GM18951 (cell line): ENCODE measurements at regions not wholly inside any gene's neighbourhood (a gene's known extent, or its start where the extent isn't known, plus 50 kb on each side); places are given as distances from the start of the nearest gene placed in this dataset.

Source experiments
- POLR2A ChIP-seq: IDR thresholded peaks from 4 replicates; pipeline ENCODE4 v1.6.1; 2011; ENCODE audit warnings: mild to moderate bottlenecking; ENCODE audit not compliant: insufficient read length, insufficient read depth; ENCODE audit errors: extremely low read depth
- in situ Hi-C: fragments of 300-500 bp; cut with MboI; formaldehyde crosslinking; loops from one replicate; pipeline ENCODE4 v1.12.0; 2022; ENCODE audit warnings: low sequenced_read_pairs, mixed read lengths, inconsistent platforms; ENCODE audit not compliant: unreplicated experiment

- no peak for TF ChIP-seq POLR2A
- in situ Hi-C loops = no loop called here
These were observed 1438.0 kb upstream of the ZEB2 start for GRCh38 chr2:145957929-145958328.

- TF ChIP-seq POLR2A = no peak
- in situ Hi-C loops = no loop called here
These were observed 1420.0 kb upstream of the ZEB2 start for GRCh38 chr2:145939949-145940348.

- TF ChIP-seq POLR2A = no peak
- in situ Hi-C loops = no loop called here
These were observed 1415.1 kb upstream of the ZEB2 start for GRCh38 chr2:145935016-145935415.

- TF ChIP-seq POLR2A = no peak
- in situ Hi-C loops = no loop called here
These were observed 1412.0 kb upstream of the ZEB2 start for GRCh38 chr2:145931781-145932395.

GRCh38 chr2:145930318-145930717 lies 1410.4 kb upstream of the ZEB2 start:
- TF ChIP-seq POLR2A = no peak
- in situ Hi-C loops = no loop called here

GRCh38 chr2:145927131-145927950 lies 1407.4 kb upstream of the ZEB2 start:
- no peak for TF ChIP-seq POLR2A
- in situ Hi-C loops = no loop called here

- in situ Hi-C loops = no loop called here
These were observed 1405.7 kb upstream of the ZEB2 start for GRCh38 chr2:145925591-145925990.

GRCh38 chr2:145919477-145919876 lies 1399.6 kb upstream of the ZEB2 start:
- in situ Hi-C loops = no loop called here
- TF ChIP-seq POLR2A = no peak

More at GRCh38 chr2:145925591-145925990, 1405.7 kb upstream of the ZEB2 start:
- no peak for TF ChIP-seq POLR2A

GRCh38 chr2:145918951-145919350 lies 1399.0 kb upstream of the ZEB2 start:
- in situ Hi-C loops = no loop called here
- no peak for TF ChIP-seq POLR2A

- in situ Hi-C loops = no loop called here
- TF ChIP-seq POLR2A = no peak
These were observed 1396.9 kb upstream of the ZEB2 start for GRCh38 chr2:145916799-145917198.

- in situ Hi-C loops = no loop called here
- no peak for TF ChIP-seq POLR2A
These were observed 1394.8 kb upstream of the ZEB2 start for GRCh38 chr2:145914716-145915115.

GRCh38 chr2:145910416-145910815 lies 1390.5 kb upstream of the ZEB2 start:
- in situ Hi-C loops = no loop called here
- TF ChIP-seq POLR2A = no peak

GRCh38 chr2:145909766-145910165 lies 1389.8 kb upstream of the ZEB2 start:
- in situ Hi-C loops = no loop called here
- no peak for TF ChIP-seq POLR2A

- in situ Hi-C loops = no loop called here
- no peak for TF ChIP-seq POLR2A
These were observed 1389.3 kb upstream of the ZEB2 start for GRCh38 chr2:145909175-145909755.
